ENCODE measurements at regions not wholly inside any gene's neighbourhood (a gene's known extent, or its start where the extent isn't known, plus 50 kb on each side); places are given as distances from the start of the nearest gene placed in this dataset.

- H3K36me3 ChIP-seq (ENCODE audit: control insufficient read depth, insufficient read depth, low read length), result no peaks in the 10 kb centered on the region
- DNase-seq (ENCODE audit: low read depth), result no peak
- H3K4me3 ChIP-seq (ENCODE audit: low read depth, low read length), result no peak overlapping the region
- no peaks in the 10 kb centered on the region for H3K27me3 ChIP-seq (ENCODE audit: control insufficient read depth, insufficient read depth, low read length)
- TF ChIP-seq CTCF (IDR thresholded peaks at IDR 0.05; ENCODE audit: insufficient read depth, low read length, poor library complexity, severe bottlenecking), result no peak
These were observed 196.5 kb downstream of the MED10 start for GRCh38 chr5:6181871-6182270.

- H3K4me3 ChIP-seq (ENCODE audit: low read depth, low read length), result no peak overlapping the region
- DNase-seq (ENCODE audit: low read depth), result no peak
- no peak for TF ChIP-seq CTCF (IDR thresholded peaks at IDR 0.05; ENCODE audit: insufficient read depth, low read length, poor library complexity, severe bottlenecking)
- no peaks in the 10 kb centered on the region for H3K36me3 ChIP-seq (ENCODE audit: control insufficient read depth, insufficient read depth, low read length)
- H3K27me3 ChIP-seq (ENCODE audit: control insufficient read depth, insufficient read depth, low read length), result no peaks in the 10 kb centered on the region
These were observed 197.1 kb downstream of the MED10 start for GRCh38 chr5:6181147-6181729.

GRCh38 chr5:6180231-6180872, 198.0 kb downstream of the MED10 start:
- Histone ChIP-seq H3K4me3 (ENCODE audit: low read depth, low read length) (no peak overlapping the region), H3K36me3 (ENCODE audit: control insufficient read depth, insufficient read depth, low read length) (no peaks in the 10 kb centered on the region), H3K27me3 (ENCODE audit: control insufficient read depth, insufficient read depth, low read length) (no peaks in the 10 kb centered on the region)
- no peak for TF ChIP-seq CTCF (IDR thresholded peaks at IDR 0.05; ENCODE audit: insufficient read depth, low read length, poor library complexity, severe bottlenecking)
- no peak for DNase-seq (ENCODE audit: low read depth)

GRCh38 chr5:6178846-6179532, 199.4 kb downstream of the MED10 start:
- Histone ChIP-seq H3K36me3 (ENCODE audit: control insufficient read depth, insufficient read depth, low read length) (no peaks in the 10 kb centered on the region), H3K27me3 (ENCODE audit: control insufficient read depth, insufficient read depth, low read length) (no peaks in the 10 kb centered on the region), H3K4me3 (ENCODE audit: low read depth, low read length) (no peak overlapping the region)
- DNase-seq (ENCODE audit: low read depth), result no peak
- TF ChIP-seq CTCF (IDR thresholded peaks at IDR 0.05; ENCODE audit: insufficient read depth, low read length, poor library complexity, severe bottlenecking), result no peak

GRCh38 chr5:6177926-6178325, 200.4 kb downstream of the MED10 start:
- H3K36me3 ChIP-seq (ENCODE audit: control insufficient read depth, insufficient read depth, low read length), result no peaks in the 10 kb centered on the region
- no peak for TF ChIP-seq CTCF (IDR thresholded peaks at IDR 0.05; ENCODE audit: insufficient read depth, low read length, poor library complexity, severe bottlenecking)
- no peak overlapping the region for H3K4me3 ChIP-seq (ENCODE audit: low read depth, low read length)
- H3K27me3 ChIP-seq (ENCODE audit: control insufficient read depth, insufficient read depth, low read length), result no peaks in the 10 kb centered on the region
- no peak for DNase-seq (ENCODE audit: low read depth)
